ENCODE measurements at regions not wholly inside any gene's neighbourhood (a gene's known extent, or its start where the extent isn't known, plus 50 kb on each side); places are given as distances from the start of the nearest gene placed in this dataset.
"Not testable (repeated sequence)": the region's sequence is repeated elsewhere in the genome, so short reads cannot be mapped to it uniquely, and the experiment has no call there.

DNA sequence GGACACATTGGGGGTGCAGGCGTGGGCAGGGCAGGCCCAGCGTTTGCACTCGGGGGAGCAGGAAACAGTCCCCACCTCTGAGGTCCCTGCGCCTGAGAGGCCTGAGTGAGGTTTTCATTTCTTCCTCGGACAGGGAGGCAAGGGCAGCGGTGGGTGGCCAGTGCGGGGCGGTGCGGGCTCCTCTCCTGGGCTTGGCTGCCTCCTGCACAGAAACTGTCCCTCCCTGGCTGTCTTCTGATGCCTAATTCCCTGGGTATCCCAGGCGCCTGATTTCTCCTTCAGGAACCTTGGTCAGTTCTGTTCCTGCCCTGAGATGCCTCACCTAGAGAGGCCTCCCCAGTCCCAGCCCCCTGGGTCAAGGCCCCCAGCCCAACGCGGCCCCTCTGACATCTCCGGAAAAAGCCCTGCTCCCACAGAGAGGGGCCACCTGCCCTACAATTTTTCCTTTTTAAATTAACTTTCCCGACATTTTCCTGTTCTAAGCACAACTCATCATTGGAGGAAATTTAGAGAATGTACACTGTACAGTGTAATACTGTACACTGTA is 260.3 kb downstream of the ADGRD1 start:
- no peak for DNase-seq

DNA sequence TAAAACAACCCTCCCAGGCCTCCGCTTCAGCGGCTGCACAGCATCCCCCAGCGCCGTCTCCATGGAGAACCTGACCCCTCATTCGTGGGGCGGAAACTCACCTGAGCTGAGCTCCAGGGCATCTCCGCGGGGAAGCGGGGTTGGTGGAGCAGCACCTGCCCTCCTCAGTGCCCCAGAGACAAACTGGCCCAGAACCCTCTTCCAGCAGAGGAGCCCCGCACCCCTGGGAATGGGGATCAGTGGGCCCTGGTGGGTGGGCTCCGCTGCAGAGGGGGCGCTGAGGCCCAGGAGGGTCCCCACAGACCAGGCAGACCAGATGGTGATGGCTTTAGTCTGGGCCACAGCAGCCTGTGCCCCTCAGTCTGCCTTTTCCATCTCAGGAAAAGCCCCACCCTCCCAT is 261.2 kb downstream of the ADGRD1 start:
- DNase-seq: not testable (repeated sequence)

- DNase-seq: not testable (repeated sequence)
These were observed 262.9 kb downstream of the ADGRD1 start for GRCh38 chr12:131216587-131216986.

DNA sequence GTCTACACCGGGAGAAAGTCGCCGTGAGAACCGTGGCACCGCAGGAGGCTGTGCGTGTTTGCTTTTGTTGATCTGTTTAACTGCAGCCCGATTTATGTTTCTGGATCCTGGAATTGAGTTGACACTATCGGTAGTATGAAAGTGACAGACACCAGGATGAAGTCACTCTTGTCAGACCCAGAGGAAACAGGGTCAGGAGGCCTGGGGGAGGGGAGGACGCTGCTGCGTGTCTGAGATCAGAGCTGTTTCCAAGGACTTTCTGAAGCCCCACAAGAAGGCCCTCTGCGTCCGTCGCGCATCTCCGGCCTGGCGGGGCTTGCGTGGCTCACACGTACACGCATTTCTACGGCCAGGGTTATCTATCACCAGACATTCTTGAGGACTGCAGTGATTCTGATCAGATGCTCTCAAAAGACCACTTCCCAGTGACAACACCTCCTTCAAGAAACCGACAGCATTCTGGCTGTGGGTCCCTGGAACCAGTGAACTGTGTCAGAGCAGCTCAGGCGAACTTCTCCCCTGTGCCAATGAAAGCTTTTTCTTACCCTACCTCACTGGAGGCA is 263.4 kb downstream of the ADGRD1 start:
- DNase-seq: no peak

GRCh38 chr12:131218026-131218922 is 264.6 kb downstream of the ADGRD1 start:
- no peak for DNase-seq

- DNase-seq: no peak
These were observed 265.4 kb downstream of the ADGRD1 start for GRCh38 chr12:131218923-131219669.

- DNase-seq: no peak
These were observed 266.1 kb downstream of the ADGRD1 start for GRCh38 chr12:131219670-131220330.

DNA sequence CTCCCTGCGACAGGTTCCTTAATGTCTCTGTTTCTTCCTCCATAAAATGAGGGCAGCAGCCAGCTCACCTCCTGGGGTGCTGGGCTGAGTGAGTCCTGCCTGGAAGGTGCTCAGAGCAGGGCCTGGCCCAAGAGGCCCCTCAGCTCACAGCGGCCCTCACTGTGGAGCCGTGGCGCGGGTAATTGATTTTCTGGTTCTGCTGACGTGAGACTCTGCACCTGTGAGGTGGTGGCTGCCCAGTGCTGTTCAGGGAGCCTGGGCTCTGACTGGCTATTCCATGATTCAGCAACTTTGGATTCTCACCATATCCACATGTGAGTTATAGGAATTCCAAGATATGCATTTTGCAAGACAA is 266.6 kb downstream of the ADGRD1 start:
- DNase-seq: no peak

- no peak for DNase-seq
These were observed 267.6 kb downstream of the ADGRD1 start for GRCh38 chr12:131221061-131221956.

- no peak for DNase-seq
These were observed 268.2 kb downstream of the ADGRD1 start for GRCh38 chr12:131221957-131222328.

- DNase-seq: peak in 1 of 58 donors; percentile 13
These were observed 268.8 kb downstream of the ADGRD1 start for GRCh38 chr12:131222329-131223139.

DNA sequence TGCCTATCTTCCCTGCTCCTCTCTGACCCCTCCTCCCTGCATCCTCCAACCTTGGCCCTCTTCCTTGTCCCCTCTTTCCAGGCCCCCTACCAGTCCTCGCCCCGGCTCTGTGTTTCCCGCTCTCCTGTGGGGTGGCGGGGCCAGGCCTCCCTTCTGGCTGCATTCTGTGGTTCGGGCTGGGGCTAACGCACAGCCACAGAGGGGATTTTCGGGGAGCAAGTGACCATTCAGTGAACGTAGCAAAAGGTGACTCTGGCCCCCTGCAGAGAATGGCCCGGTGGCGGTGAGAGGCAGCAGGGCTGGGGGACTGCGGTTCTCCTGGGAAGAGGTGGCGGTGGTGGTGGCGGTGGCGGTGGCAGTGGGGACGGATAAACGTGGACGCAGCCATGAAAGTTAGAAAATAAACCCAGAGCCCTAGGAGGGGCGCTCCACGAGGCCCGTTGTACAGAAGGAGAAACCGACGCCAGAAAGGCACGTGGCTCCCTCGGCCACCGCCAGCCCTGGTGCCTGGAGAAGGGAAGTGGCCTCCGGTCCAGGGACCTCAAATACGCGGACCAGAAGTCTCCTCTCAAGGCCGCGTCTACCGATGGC is 269.6 kb downstream of the ADGRD1 start:
- DNase-seq: no peak

GRCh38 chr12:131223791-131224225 is 270.1 kb downstream of the ADGRD1 start:
- peak in 2 of 58 donors; percentile 5 to 10 for DNase-seq

DNA sequence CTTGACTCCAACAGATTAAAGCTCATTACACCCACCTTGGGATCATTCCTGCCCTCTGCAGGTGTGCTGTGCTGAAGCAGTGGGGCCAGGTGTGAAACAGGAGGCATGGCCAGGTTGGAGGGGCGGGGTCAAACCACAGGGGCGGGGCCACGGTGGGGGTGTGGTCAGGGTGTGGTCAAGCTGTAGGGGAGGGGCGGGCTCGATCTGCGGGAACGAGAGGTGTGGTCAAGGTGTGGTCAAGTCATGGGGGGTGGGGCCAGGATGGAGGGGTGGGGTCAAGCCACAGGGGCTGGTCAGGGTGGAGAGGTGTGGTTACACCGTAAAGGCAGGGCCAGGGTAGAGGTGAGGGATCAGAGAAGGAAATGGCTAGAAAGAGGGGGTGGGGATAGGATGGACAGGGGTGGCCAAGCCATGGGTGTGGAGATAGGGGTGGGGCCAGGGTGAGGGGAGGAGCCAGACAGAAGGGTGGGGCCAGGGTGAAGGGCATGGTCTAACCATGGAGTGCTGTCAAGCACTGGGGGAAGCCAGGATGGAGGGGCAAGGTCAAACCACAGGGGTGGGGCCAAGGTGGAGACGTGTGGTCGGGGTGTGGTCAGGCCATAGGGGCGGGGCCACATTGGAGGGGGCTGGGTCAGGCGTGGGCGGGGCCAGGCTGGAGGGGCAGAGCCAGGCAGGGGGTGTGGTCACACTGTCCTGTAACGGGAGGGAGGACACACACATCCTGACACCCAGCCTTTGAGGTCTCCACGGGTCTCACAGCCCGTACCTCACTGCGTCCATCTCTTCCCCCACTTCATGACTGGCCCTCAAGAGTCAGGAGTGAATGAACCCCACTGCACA is 270.7 kb downstream of the ADGRD1 start:
- DNase-seq: not testable (repeated sequence)

- DNase-seq: not testable (repeated sequence)
These were observed 271.3 kb downstream of the ADGRD1 start for GRCh38 chr12:131225066-131225380.

- DNase-seq: no peak
These were observed 272.9 kb downstream of the ADGRD1 start for GRCh38 chr12:131226345-131227265.

- DNase-seq: not testable (repeated sequence)
These were observed 273.9 kb downstream of the ADGRD1 start for GRCh38 chr12:131227641-131228040.
